ENCODE measurements at regions not wholly inside any gene's neighbourhood (a gene's known extent, or its start where the extent isn't known, plus 50 kb on each side); places are given as distances from the start of the nearest gene placed in this dataset.
"Not testable (repeated sequence)": the region's sequence is repeated elsewhere in the genome, so short reads cannot be mapped to it uniquely, and the experiment has no call there.

GRCh38 chr7:65796205-65796604, 76.7 kb upstream of the VKORC1L1 start:
- no peak overlapping the region for H3K4me3 Mint-ChIP-seq (ENCODE audit: unreplicated experiment)
- no peaks in the 10 kb centered on the region for H3K27me3 ChIP-seq (ENCODE audit: insufficient read depth, low read length)
- no peaks in the 10 kb centered on the region for H3K9me3 ChIP-seq (ENCODE audit: insufficient read depth, low read depth, low read length)
- no peaks in the 10 kb centered on the region for H3K9me3 Mint-ChIP-seq (ENCODE audit: unreplicated experiment)
- no peak for TF ChIP-seq CTCF (IDR thresholded peaks at IDR 0.05; ENCODE audit: insufficient read depth, low read depth, low read length)
- TF ChIP-seq EZH2 (IDR thresholded peaks at IDR 0.05; ENCODE audit: insufficient read depth, low read length) = no peak
- no peak for DNase-seq (ENCODE audit: low read depth)
- H3K9ac ChIP-seq (ENCODE audit: low read length) = no peak overlapping the region
- H3K27me3 Mint-ChIP-seq (ENCODE audit: low read depth, unreplicated experiment) = no peaks in the 10 kb centered on the region
- no peaks in the 10 kb centered on the region for H3K79me2 ChIP-seq (ENCODE audit: insufficient read depth, low read length)
- FAIRE-seq = no peak
- H3K36me3 Mint-ChIP-seq (ENCODE audit: low read depth, unreplicated experiment) = peaks cover 3% of the 10 kb centered on the region
- H2AFZ ChIP-seq (ENCODE audit: low read depth, low read length) = no peak overlapping the region
- H3K4me3 ChIP-seq (ENCODE audit: insufficient read depth, low read depth, low read length) = no peak overlapping the region
- peaks cover 12% of the 10 kb centered on the region for H3K4me1 ChIP-seq (ENCODE audit: insufficient read depth, low read length)
- H3K27ac ChIP-seq (ENCODE audit: low read depth, low read length) = no peak overlapping the region
- H3K4me1 Mint-ChIP-seq (ENCODE audit: low read depth, unreplicated experiment) = peaks cover 22% of the 10 kb centered on the region
- H3K27ac Mint-ChIP-seq (ENCODE audit: unreplicated experiment) = no peak overlapping the region
- H3K36me3 ChIP-seq (ENCODE audit: insufficient read depth, low read length) = no peaks in the 10 kb centered on the region
- no peak overlapping the region for H3K4me2 ChIP-seq (ENCODE audit: low read length)
- no peaks in the 10 kb centered on the region for H4K20me1 ChIP-seq (ENCODE audit: insufficient read depth, low read length)

GRCh38 chr7:65797086-65797485, 75.8 kb upstream of the VKORC1L1 start:
- not testable (repeated sequence) for H3K9ac ChIP-seq (ENCODE audit: low read length); H3K27me3 ChIP-seq (ENCODE audit: insufficient read depth, low read length); H2AFZ ChIP-seq (ENCODE audit: low read depth, low read length); H3K4me3 Mint-ChIP-seq (ENCODE audit: unreplicated experiment); H3K36me3 ChIP-seq (ENCODE audit: insufficient read depth, low read length); H3K27ac ChIP-seq (ENCODE audit: low read depth, low read length); FAIRE-seq; H3K9me3 Mint-ChIP-seq (ENCODE audit: unreplicated experiment); H3K79me2 ChIP-seq (ENCODE audit: insufficient read depth, low read length); H3K4me3 ChIP-seq (ENCODE audit: insufficient read depth, low read depth, low read length); H3K4me2 ChIP-seq (ENCODE audit: low read length); H3K27me3 Mint-ChIP-seq (ENCODE audit: low read depth, unreplicated experiment); DNase-seq (ENCODE audit: low read depth); H3K27ac Mint-ChIP-seq (ENCODE audit: unreplicated experiment); H3K36me3 Mint-ChIP-seq (ENCODE audit: low read depth, unreplicated experiment); H3K9me3 ChIP-seq (ENCODE audit: insufficient read depth, low read depth, low read length); H4K20me1 ChIP-seq (ENCODE audit: insufficient read depth, low read length)
- peaks cover 12% of the 10 kb centered on the region for H3K4me1 ChIP-seq (ENCODE audit: insufficient read depth, low read length)
- peaks cover 22% of the 10 kb centered on the region for H3K4me1 Mint-ChIP-seq (ENCODE audit: low read depth, unreplicated experiment)

- not testable (repeated sequence) for H3K36me3 Mint-ChIP-seq (ENCODE audit: low read depth, unreplicated experiment); H3K27me3 Mint-ChIP-seq (ENCODE audit: low read depth, unreplicated experiment); H3K9ac ChIP-seq (ENCODE audit: low read length); DNase-seq (ENCODE audit: low read depth); H3K27ac ChIP-seq (ENCODE audit: low read depth, low read length); H3K27me3 ChIP-seq (ENCODE audit: insufficient read depth, low read length); H3K79me2 ChIP-seq (ENCODE audit: insufficient read depth, low read length); FAIRE-seq; H3K27ac Mint-ChIP-seq (ENCODE audit: unreplicated experiment); H3K36me3 ChIP-seq (ENCODE audit: insufficient read depth, low read length); H3K4me3 ChIP-seq (ENCODE audit: insufficient read depth, low read depth, low read length); H3K9me3 ChIP-seq (ENCODE audit: insufficient read depth, low read depth, low read length); H4K20me1 ChIP-seq (ENCODE audit: insufficient read depth, low read length); H3K9me3 Mint-ChIP-seq (ENCODE audit: unreplicated experiment); H3K4me3 Mint-ChIP-seq (ENCODE audit: unreplicated experiment); H2AFZ ChIP-seq (ENCODE audit: low read depth, low read length)
- Histone ChIP-seq H3K4me1 (ENCODE audit: insufficient read depth, low read length) (peaks cover 12% of the 10 kb centered on the region), H3K4me2 (ENCODE audit: low read length) (peak overlapping the region; percentile 67)
- peaks cover 22% of the 10 kb centered on the region for H3K4me1 Mint-ChIP-seq (ENCODE audit: low read depth, unreplicated experiment)
These were observed 75.3 kb upstream of the VKORC1L1 start for GRCh38 chr7:65797566-65797965.
